CD14-positive monocyte (primary cell): ENCODE measurements at regions not wholly inside any gene's neighbourhood (a gene's known extent, or its start where the extent isn't known, plus 50 kb on each side); places are given as distances from the start of the nearest gene placed in this dataset.

ENCODE experiments used
- DNase-seq, 3 donors: peaks; one replicate each; pipeline ENCODE4 v3.0.0-alpha.2; 2011 to 2022
- H2AFZ ChIP-seq: 2 replicates; pipeline ENCODE4 v1.6.0; 2012; ENCODE audit warnings: mild to moderate bottlenecking, low read depth, low read length, inconsistent platforms; ENCODE audit not compliant: insufficient read depth, poor library complexity, severe bottlenecking
- H3K27ac ChIP-seq, 2 donors: 1 replicate in 1 of 2; 2 replicates in 1 of 2; pipeline ENCODE4 v1.5.1; 2012 to 2013; ENCODE audit warnings: low read length in 2 of 2, control low read depth in 1 of 2, inconsistent platforms in 1 of 2, low read depth in 1 of 2, mild to moderate bottlenecking in 1 of 2
- H3K27me3 ChIP-seq, 2 donors: one replicate each; pipeline versions ENCODE4 v1.6.0 to v1.6.1; 2011 to 2013; ENCODE audit warnings: low read length in 2 of 2; ENCODE audit not compliant: control insufficient read depth in 2 of 2, insufficient read depth in 2 of 2
- H3K36me3 ChIP-seq, 2 donors: replicated peaks in 1 of 2; 1 replicate in 1 of 2; 2 replicates in 1 of 2; pipeline versions ENCODE4 v1.5.1 to v1.6.1; 2012 to 2013; ENCODE audit warnings: low read length in 2 of 2, control low read depth in 1 of 2, inconsistent platforms in 1 of 2, mild to moderate bottlenecking in 1 of 2; ENCODE audit not compliant: insufficient read depth in 2 of 2, control insufficient read depth in 1 of 2
- H3K4me1 ChIP-seq, 2 donors: 1 replicate in 1 of 2; 2 replicates in 1 of 2; pipeline versions ENCODE4 v1.5.1 to v1.6.1; 2012 to 2013; ENCODE audit warnings: low read length in 2 of 2, control low read depth in 1 of 2, inconsistent platforms in 1 of 2, mild to moderate bottlenecking in 1 of 2, moderate library complexity in 1 of 2; ENCODE audit not compliant: insufficient read depth in 2 of 2, control insufficient read depth in 1 of 2
- H3K4me2 ChIP-seq: replicated peaks from 2 replicates; pipeline ENCODE3; 2012; ENCODE audit warnings: low read length, moderate library complexity, mild to moderate bottlenecking; ENCODE audit not compliant: poor library complexity, severe bottlenecking; ENCODE audit errors: extremely low read depth
- H3K4me3 ChIP-seq, 3 experiments: fragments of 200-600 bp in 1 of 3; sonication (generic) in 1 of 3; replicated peaks in 1 of 3; 1 replicate in 2 of 3; 2 replicates in 1 of 3; pipeline ENCODE4 v1.5.1; 2011 to 2013; ENCODE audit warnings: low read length in 3 of 3, mild to moderate bottlenecking in 3 of 3, control low read depth in 2 of 3, low read depth in 2 of 3, inconsistent platforms in 1 of 3, moderate library complexity in 1 of 3
- H3K79me2 ChIP-seq: 2 replicates; pipeline ENCODE4 v1.6.0; 2012; ENCODE audit warnings: mild to moderate bottlenecking, control low read depth, inconsistent platforms, low read length, moderate library complexity; ENCODE audit not compliant: insufficient read depth
- H3K9ac ChIP-seq: 2 replicates; pipeline ENCODE4 v1.6.0; 2017; ENCODE audit warnings: low read length, mild to moderate bottlenecking; ENCODE audit not compliant: insufficient read depth, poor library complexity, severe bottlenecking
- H3K9me3 ChIP-seq, 2 donors: replicated peaks in 1 of 2; 1 replicate in 1 of 2; 2 replicates in 1 of 2; pipeline versions ENCODE4 v1.5.1 to v1.6.1; 2012 to 2013; ENCODE audit warnings: low read length in 2 of 2, control low read depth in 1 of 2; ENCODE audit not compliant: control insufficient read depth in 1 of 2, insufficient read depth in 1 of 2
- H4K20me1 ChIP-seq: 2 replicates; pipeline ENCODE4 v1.6.0; 2012; ENCODE audit warnings: mild to moderate bottlenecking, low read length, control low read depth, moderate library complexity; ENCODE audit not compliant: insufficient read depth
- H3K27ac Mint-ChIP-seq, 7 donors: one replicate each; pipeline ENCODE4 v1.8.0; 2020; ENCODE audit warnings: mild to moderate bottlenecking in 7 of 7, mixed read lengths in 7 of 7, moderate library complexity in 6 of 7, inconsistent platforms in 2 of 7
- H3K27me3 Mint-ChIP-seq, 3 donors: one replicate each; pipeline ENCODE4 v1.8.0; 2021 to 2022; ENCODE audit warnings: low read depth in 3 of 3, mild to moderate bottlenecking in 3 of 3, mixed read lengths in 3 of 3, moderate library complexity in 3 of 3, inconsistent platforms in 1 of 3
- H3K36me3 Mint-ChIP-seq, 2 donors: one replicate each; pipeline ENCODE4 v1.8.0; 2020; ENCODE audit warnings: mixed read lengths in 2 of 2, inconsistent platforms in 1 of 2, mild to moderate bottlenecking in 1 of 2
- H3K4me1 Mint-ChIP-seq: one replicate; pipeline ENCODE4 v1.8.0; 2020; ENCODE audit warnings: mild to moderate bottlenecking, mixed read lengths
- H3K4me3 Mint-ChIP-seq, 2 donors: one replicate each; pipeline ENCODE4 v1.8.0; 2020; ENCODE audit warnings: mild to moderate bottlenecking in 2 of 2, mixed read lengths in 2 of 2, moderate library complexity in 1 of 2
- H3K9me3 Mint-ChIP-seq, 7 donors: one replicate each; pipeline ENCODE4 v1.8.0; 2020 to 2022; ENCODE audit warnings: mixed read lengths in 7 of 7, mild to moderate bottlenecking in 6 of 7, moderate library complexity in 6 of 7, inconsistent platforms in 2 of 7
- CTCF ChIP-seq: fragments of 200-600 bp; IDR thresholded peaks from one replicate; pipeline ENCODE4 v1.8.0; 2022; ENCODE audit warnings: antibody characterized with exemption, mild to moderate bottlenecking
- WGBS: methylation state at CpG from one replicate; pipeline ENCODE4 v1.1.5; 2013; ENCODE audit warnings: missing lambda C conversion rate; ENCODE audit not compliant: insufficient coverage; 5-methylcytosine and 5-hydroxymethylcytosine counted together
- intact Hi-C, 2 donors: fragments of 100-400 bp; cut with micrococcal nuclease; formaldehyde crosslinking; loops; one replicate each; pipeline versions ENCODE4 v1.15.0 to v1.15.1; 2023

- no peaks in the 10 kb centered on the region for H3K27me3 Mint-ChIP-seq
- H3K27me3 ChIP-seq, result no peaks in the 10 kb centered on the region
- H3K9ac ChIP-seq, result no peak overlapping the region
- H3K9me3 ChIP-seq, result peaks cover 4 to 10% of the 10 kb centered on the region in 2 donors
- H3K79me2 ChIP-seq, result no peaks in the 10 kb centered on the region
- no peak overlapping the region for H3K4me3 Mint-ChIP-seq
- no peaks in the 10 kb centered on the region for H3K4me1 Mint-ChIP-seq
- no peak overlapping the region for H3K4me3 ChIP-seq
- H2AFZ ChIP-seq, result no peak overlapping the region
- no peak overlapping the region for H3K27ac ChIP-seq
- H3K36me3 ChIP-seq, result no peaks in the 10 kb centered on the region
- no peaks in the 10 kb centered on the region for H3K36me3 Mint-ChIP-seq
- DNase-seq, result no peak
- TF ChIP-seq CTCF, result no peak
- intact Hi-C loops, result no loop called here
- peaks cover 0 to 8% (median 5%) of the 10 kb centered on the region in 7 donors for H3K9me3 Mint-ChIP-seq
- no peaks in the 10 kb centered on the region for H3K4me1 ChIP-seq
- H4K20me1 ChIP-seq, result no peaks in the 10 kb centered on the region
- no peak overlapping the region for H3K4me2 ChIP-seq
- no peak overlapping the region for H3K27ac Mint-ChIP-seq
Observed at GRCh38 chr1:191388283-191388682, 770.0 kb upstream of the RGS18 start.

GRCh38 chr1:191396622-191397021, 761.6 kb upstream of the RGS18 start:
- Mint-ChIP-seq H3K4me1 (no peaks in the 10 kb centered on the region), H3K27ac (no peak overlapping the region), H3K27me3 (no peaks in the 10 kb centered on the region), H3K4me3 (no peak overlapping the region), H3K9me3 (peaks cover 3 to 16% (median 11%) of the 10 kb centered on the region in 7 donors), H3K36me3 (no peaks in the 10 kb centered on the region)
- Histone ChIP-seq H3K9ac (no peak overlapping the region), H3K4me2 (no peak overlapping the region), H2AFZ (no peak overlapping the region), H3K27me3 (no peaks in the 10 kb centered on the region), H3K4me1 (no peaks in the 10 kb centered on the region), H3K4me3 (no peak overlapping the region), H3K36me3 (no peaks in the 10 kb centered on the region), H3K9me3 (peaks cover 9 to 14% of the 10 kb centered on the region in 2 donors), H3K27ac (no peak overlapping the region), H4K20me1 (no peaks in the 10 kb centered on the region), H3K79me2 (no peaks in the 10 kb centered on the region)
- 67% methylated on average over 3 of the region's 5 CpGs for WGBS
- no peak for TF ChIP-seq CTCF
- intact Hi-C loops, result no loop called here
- no peak for DNase-seq
